Right lobe of liver (tissue), 6 donors: ENCODE measurements at regions not wholly inside any gene's neighbourhood (a gene's known extent, or its start where the extent isn't known, plus 50 kb on each side); places are given as distances from the start of the nearest gene placed in this dataset.

Source experiments
- ATAC-seq, 4 donors: fragments of 200-7000 bp; cut with Tn5 transposase; one replicate each; pipeline ENCODE4 v1.9.1; 2020; ENCODE audit warnings: mild to moderate bottlenecking in 4 of 4, moderate library complexity in 4 of 4
- DNase-seq, 3 donors: peaks; one replicate each; pipeline ENCODE4 v3.0.0-alpha.2; 2020
- H3K27ac ChIP-seq, 3 donors: fragments of 200-600 bp; one replicate each; pipeline ENCODE4 v1.8.0; 2022
- H3K27me3 ChIP-seq, 2 donors: fragments of 200-600 bp; one replicate each; pipeline ENCODE4 v1.8.0; 2022
- H3K36me3 ChIP-seq, 4 donors: fragments of 200-600 bp; sonication (generic) in 1 of 4; one replicate each; pipeline versions ENCODE4 v1.5.1 to v1.8.0; 2017 to 2022; ENCODE audit warnings: control low read depth in 1 of 4
- H3K4me1 ChIP-seq, 4 donors: fragments of 200-600 bp; sonication (generic) in 1 of 4; one replicate each; pipeline versions ENCODE4 v1.5.1 to v1.8.0; 2017 to 2022; ENCODE audit warnings: control low read depth in 1 of 4
- H3K4me3 ChIP-seq, 3 donors: fragments of 200-600 bp; one replicate each; pipeline ENCODE4 v1.8.0; 2022
- H3K9me3 ChIP-seq, 4 donors: fragments of 200-600 bp; sonication (generic) in 1 of 4; one replicate each; pipeline versions ENCODE4 v1.5.1 to v1.8.0; 2017 to 2022; ENCODE audit warnings: control low read depth in 1 of 4
- CTCF ChIP-seq, 4 donors: fragments of 200-600 bp in 3 of 4; fragments of 450-650 bp in 1 of 4; IDR thresholded peaks; one replicate each; pipeline versions ENCODE4 v1.5.1 to v1.8.0; 2016 to 2022; ENCODE audit warnings: antibody characterized with exemption in 4 of 4, mild to moderate bottlenecking in 2 of 4
- POLR2A ChIP-seq: fragments of 450-650 bp; IDR thresholded peaks from one replicate; pipeline ENCODE4 v1.6.1; 2017; ENCODE audit warnings: antibody characterized with exemption, mild to moderate bottlenecking
- WGBS: methylation state at CpG from one replicate; pipeline ENCODE4 v1.1.6; 2018; ENCODE audit warnings: low coverage, low lambda C conversion rate; ENCODE audit not compliant: insufficient coverage; ENCODE audit errors: missing lambda C conversion rate; 5-methylcytosine and 5-hydroxymethylcytosine counted together
- intact Hi-C, 2 donors: fragments of 100-400 bp; cut with DNase I; formaldehyde crosslinking; loops; one replicate each; pipeline versions ENCODE4 v1.11.2 to v1.14.1; 2022
- donor health status: DM: no; HTN: yes; CAD: no.
- donor health status: DM: no; HTN: no; CAD: no.
- donor health status: DM: no; HTN: no; CAD: no.
- donor health status: DM: no; HTN: yes; CAD: no.
- donor health status: DM: no; HTN: yes; CAD: no.

- whole genome bisulfite sequencing = 71% methylated on average over 7 of the region's 16 CpGs
- H3K9me3 ChIP-seq = no peaks in the 10 kb centered on the region
- H3K27me3 ChIP-seq = no peaks in the 10 kb centered on the region
- intact Hi-C loops = loop anchor here in 1 of 2 donors (10.0 kb wide), 1 partner anchor 339 kb away; no protein-coding TSS in a partner anchor
- no peaks in the 10 kb centered on the region for H3K36me3 ChIP-seq
- H3K4me1 ChIP-seq = peaks cover 0 to 10% (median 3%) of the 10 kb centered on the region in 4 donors
- no peak overlapping the region for H3K4me3 ChIP-seq
- ATAC-seq (peak; percentile 3 to 67 (median 10)), DNase-seq (peak in 1 of 3 donors; percentile 40)
- no peak for TF ChIP-seq CTCF (IDR thresholded peaks at IDR 0.05)
- TF ChIP-seq POLR2A = no peak
- H3K27ac ChIP-seq = no peak overlapping the region
Observed at GRCh38 chr10:131475803-131476202, 164.3 kb upstream of the TCERG1L start.

- ATAC-seq = peak; percentile 85 to 92 (median 91)
Observed at GRCh38 chr10:131477457-131478121, 166.1 kb upstream of the TCERG1L start.

GRCh38 chr10:131478377-131478989 lies 167.0 kb upstream of the TCERG1L start:
- Histone ChIP-seq H3K27me3 (no peaks in the 10 kb centered on the region), H3K9me3 (no peaks in the 10 kb centered on the region), H3K4me3 (peak overlapping the region; percentile 22 to 42 (median 39)), H3K4me1 (peaks cover 0 to 10% (median 3%) of the 10 kb centered on the region in 4 donors), H3K36me3 (no peaks in the 10 kb centered on the region), H3K27ac (peak overlapping the region; percentile 71 to 86 (median 77))
- TF ChIP-seq CTCF (IDR thresholded peaks at IDR 0.05) = no peak
- TF ChIP-seq POLR2A = no peak
- DNase-seq (peak in 1 of 3 donors; percentile 78), ATAC-seq (peak; percentile 46 to 69 (median 50))
- intact Hi-C loops = loop anchor here in 1 of 2 donors (10.0 kb wide), 1 partner anchor 336 kb away; no protein-coding TSS in a partner anchor
- WGBS = 5% methylated on average over 4 of the region's 6 CpGs

More at GRCh38 chr10:131477457-131478121, 166.1 kb upstream of the TCERG1L start:
- DNase-seq = peak in 1 of 3 donors; percentile 67
- TF ChIP-seq POLR2A = peak; percentile 88
- TF ChIP-seq CTCF (IDR thresholded peaks at IDR 0.05) = peak; percentile 24 to 54 (median 44)
- H3K27me3 ChIP-seq = no peaks in the 10 kb centered on the region
- H3K4me1 ChIP-seq = peaks cover 0 to 10% (median 3%) of the 10 kb centered on the region in 4 donors
- H3K36me3 ChIP-seq = no peaks in the 10 kb centered on the region
- peak overlapping the region; percentile 71 to 86 (median 77) for H3K27ac ChIP-seq
- peak overlapping the region; percentile 22 to 42 (median 39) for H3K4me3 ChIP-seq
- intact Hi-C loops = loop anchor here in 1 of 2 donors (10.0 kb wide), 1 partner anchor 337 kb away; no protein-coding TSS in a partner anchor
- no peaks in the 10 kb centered on the region for H3K9me3 ChIP-seq
- WGBS = 12% methylated on average over 14 of the region's 15 CpGs

- no peaks in the 10 kb centered on the region for H3K9me3 ChIP-seq
- H3K4me3 ChIP-seq = no peak overlapping the region
- ATAC-seq (no peak), DNase-seq (no peak)
- TF ChIP-seq POLR2A = no peak
- no peak for TF ChIP-seq CTCF (IDR thresholded peaks at IDR 0.05)
- no peaks in the 10 kb centered on the region for H3K27me3 ChIP-seq
- intact Hi-C loops = no loop called here
- no peak overlapping the region for H3K27ac ChIP-seq
- WGBS = 92% methylated on average over 3 of the region's 3 CpGs
- peaks cover 0 to 10% (median 3%) of the 10 kb centered on the region in 4 donors for H3K4me1 ChIP-seq
- H3K36me3 ChIP-seq = no peaks in the 10 kb centered on the region
Observed at GRCh38 chr10:131480066-131480465, 168.5 kb upstream of the TCERG1L start.
